Glomerular endothelial cell (primary cell): ENCODE measurements at regions not wholly inside any gene's neighbourhood (a gene's known extent, or its start where the extent isn't known, plus 50 kb on each side); places are given as distances from the start of the nearest gene placed in this dataset.

Experiments
- DNase-seq: peaks from one replicate; pipeline ENCODE4 v3.0.0-alpha.2; 2011; ENCODE audit warnings: low read depth, low spot score; ENCODE audit errors: extremely low read depth

GRCh38 chr4:59831746-59832145 is 1368.4 kb upstream of the ADGRL3 start:
- DNase-seq = no peak

DNA sequence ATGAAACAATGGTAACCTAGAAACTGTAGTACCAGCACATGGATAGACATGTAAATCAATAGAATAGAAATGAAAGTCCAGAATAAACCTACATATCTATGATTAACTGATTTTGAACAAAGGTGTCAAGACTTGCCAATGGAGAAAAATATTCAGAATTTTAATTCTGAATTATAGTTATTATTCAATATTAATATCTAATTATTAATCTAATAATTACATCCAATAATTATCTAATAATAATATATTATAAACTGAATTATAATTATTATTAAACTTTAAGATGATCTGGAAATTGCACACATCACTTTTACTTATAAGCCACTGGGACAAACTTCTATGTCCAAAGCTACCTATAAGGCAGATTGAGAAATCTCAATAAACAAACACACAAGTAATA is 1365.2 kb upstream of the ADGRL3 start:
- DNase-seq = no peak

GRCh38 chr4:59837751-59838150 is 1362.4 kb upstream of the ADGRL3 start:
- DNase-seq = no peak

DNA sequence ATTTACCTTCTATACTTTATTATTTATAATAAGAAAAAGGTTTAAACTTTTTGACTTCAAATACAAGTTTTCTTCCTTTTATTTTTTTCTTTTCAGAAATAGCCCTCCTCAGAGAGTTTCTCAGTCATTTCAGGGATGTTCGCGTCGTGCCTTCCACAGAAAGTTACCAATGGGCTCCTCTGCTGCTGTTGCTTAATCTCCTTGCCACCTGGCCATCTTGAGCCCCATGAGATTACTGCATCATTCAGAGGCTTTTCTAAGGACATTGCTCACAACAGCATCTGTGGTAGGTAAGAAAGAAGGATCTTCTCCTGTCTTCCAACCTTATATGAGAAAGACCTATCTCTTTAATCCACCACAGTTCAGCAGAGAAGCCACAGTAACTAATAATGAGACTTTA is 1361.9 kb upstream of the ADGRL3 start:
- no peak for DNase-seq

DNA sequence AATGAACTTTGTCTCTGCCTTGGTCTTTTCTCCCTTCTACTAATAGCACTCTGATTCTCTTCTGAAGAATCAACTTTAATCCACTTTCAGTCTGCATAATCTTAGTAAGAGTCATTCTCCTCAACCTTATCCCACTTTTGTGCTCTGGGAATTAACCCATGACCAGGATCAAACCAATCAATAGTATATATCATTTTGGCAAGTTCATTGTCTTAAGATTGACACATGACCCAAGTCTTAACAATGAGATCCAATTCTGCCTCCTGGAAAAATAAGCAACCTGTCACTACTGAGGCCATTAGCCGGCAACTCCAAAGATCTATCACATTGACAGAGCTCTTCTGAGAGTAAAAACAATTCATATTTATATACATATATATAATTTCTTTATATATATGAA is 1358.4 kb upstream of the ADGRL3 start:
- no peak for DNase-seq

DNA sequence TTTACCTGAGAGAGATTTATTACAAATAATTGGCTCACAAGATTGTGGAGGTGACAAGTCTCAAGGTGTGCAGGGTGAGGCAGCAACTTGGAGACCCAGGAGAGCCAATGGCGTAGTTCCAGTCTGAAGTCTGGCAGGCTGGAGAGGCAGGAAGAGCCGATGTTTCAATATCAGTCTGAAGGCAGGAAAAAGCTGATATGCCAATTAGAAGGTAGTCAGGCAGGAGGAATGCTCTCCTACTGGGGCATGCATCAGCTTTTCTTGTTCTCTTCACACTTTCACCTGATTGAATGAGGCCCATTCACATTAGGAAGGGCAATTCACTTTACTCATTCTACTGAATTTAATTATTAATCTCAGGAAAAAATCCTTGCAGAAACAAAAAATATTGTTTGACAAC is 1351.7 kb upstream of the ADGRL3 start:
- no peak for DNase-seq

DNA sequence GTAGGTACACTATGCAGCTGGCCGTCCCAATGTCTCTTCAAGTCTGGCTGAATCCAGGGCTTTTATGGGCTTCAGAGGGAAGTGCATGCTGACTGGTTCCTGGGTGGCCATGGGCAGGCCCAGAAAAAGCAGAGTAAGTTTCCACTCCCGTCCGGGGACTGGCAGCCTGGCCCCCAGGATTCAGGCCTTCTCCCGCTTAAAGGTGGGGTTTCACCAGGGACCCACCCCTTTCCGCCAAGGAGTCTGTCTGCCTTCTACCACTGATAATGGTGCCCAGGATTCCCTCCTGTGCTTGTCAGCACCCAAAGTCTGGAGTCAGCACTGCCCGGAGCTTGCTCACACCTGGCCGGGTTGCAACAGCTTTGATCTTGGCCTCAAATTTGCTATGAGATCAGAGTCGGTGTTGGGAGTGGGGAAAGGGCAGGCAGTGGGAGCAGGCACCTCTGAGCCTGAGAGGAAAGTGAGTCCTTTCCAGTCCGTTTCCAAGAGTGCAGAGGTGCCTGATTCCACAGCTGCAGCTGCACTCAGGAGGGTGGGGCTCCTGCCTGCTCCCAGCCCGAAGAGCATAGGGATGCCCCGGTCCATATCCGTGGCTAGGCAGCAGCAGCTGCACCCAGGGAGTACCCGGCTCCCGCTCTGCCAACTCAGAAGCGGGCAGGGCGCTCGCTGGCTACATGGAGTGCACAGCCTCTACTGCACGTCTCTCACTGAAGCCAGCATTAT is 1344.3 kb upstream of the ADGRL3 start:
- DNase-seq = no peak

DNA sequence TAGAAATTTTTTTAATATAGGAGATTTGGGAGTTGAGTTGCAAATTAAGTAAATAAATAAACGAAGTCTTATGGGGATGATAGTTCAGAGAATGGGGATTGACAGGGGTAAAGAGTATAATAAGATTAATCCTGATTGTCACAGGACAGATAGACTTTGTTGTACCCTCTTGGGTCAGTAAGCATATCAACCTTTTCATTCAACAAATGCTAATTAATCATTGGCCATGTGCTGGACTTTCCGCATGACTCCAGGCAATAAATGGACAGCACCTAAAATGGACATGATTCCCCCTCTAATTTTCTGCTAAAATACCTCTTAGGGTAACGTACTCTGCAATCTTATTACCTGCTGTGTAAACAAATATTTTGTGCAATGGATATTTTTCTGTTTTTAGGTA is 1331.1 kb upstream of the ADGRL3 start:
- DNase-seq = no peak

DNA sequence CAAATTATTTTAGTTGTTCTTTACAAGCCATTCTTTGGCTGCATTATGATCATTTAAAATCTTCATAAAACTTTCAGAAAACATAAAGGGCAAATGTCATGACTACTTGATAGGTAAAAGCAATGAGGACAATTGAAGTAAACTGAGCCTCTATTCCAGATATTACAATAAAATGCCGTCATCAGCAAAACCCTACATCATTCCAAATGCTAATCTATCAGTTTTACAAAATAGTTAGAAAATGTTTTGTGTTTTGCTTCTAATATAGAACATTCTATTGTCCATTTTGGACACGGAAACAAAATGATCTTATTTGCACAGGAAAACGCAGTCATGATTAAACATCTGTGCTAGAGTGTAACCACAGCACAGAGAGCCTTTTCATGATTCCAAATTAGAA is 1330.6 kb upstream of the ADGRL3 start:
- no peak for DNase-seq

DNA sequence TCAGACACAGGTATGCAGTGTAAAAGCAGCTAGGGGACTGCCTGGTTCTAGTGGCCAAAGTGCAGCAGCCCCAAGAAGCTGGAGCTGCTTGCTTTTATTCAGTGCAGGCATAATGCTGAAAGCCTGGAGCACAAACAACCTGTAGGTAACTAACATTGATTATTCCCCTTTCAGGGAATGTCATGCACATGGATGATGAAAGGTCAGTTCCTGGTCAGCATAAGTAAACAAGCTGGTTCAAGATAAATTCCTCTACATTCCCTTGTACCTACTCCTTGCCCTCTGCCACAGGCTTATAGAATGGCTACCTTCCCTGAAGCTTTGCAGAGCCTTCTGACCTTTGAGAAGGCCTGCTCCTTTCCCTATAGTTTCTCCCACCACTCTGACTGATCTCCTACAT is 1318.5 kb upstream of the ADGRL3 start:
- DNase-seq = no peak

- DNase-seq = no peak
Observed at GRCh38 chr4:59904331-59904730, 1295.8 kb upstream of the ADGRL3 start.

GRCh38 chr4:59920416-59920815 is 1279.7 kb upstream of the ADGRL3 start:
- DNase-seq = no peak

DNA sequence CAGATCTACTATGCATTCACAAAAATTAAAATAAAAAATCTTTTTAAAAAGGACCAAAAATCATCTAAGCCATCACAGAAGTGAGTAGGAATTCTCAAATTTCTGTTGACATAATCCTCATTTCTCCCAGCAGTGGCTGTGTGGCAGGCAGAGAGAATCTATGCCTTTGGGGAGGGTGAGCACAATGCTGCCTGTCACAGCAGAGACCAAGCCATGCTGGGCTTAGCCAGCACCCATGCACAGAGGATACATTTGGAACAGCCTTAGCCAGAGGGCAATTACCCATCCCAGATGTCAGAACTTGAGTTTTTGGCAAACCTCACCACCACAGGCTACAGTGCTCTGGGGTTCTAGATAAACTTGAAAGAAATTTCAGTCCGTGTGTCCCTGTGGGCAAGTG is 1274.8 kb upstream of the ADGRL3 start:
- no peak for DNase-seq

DNA sequence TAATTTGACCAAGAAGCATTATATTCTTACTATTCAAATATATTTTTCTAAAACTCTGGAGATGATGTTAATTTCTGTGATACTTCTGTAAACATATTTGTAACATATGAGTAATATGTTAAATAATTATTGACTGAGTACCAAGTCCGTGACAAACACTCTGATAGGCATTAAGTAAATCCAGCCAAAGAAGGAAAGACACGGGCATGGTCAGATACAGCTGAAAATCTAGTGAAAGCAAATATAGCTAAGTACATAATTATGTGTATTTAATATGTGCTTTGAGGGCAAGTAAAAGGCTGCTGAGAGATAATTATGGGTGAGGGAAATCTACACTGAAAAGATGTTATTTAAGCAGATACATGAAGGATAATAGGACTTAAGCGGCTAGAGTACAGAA is 1263.6 kb upstream of the ADGRL3 start:
- no peak for DNase-seq

GRCh38 chr4:59938166-59938565 is 1262.0 kb upstream of the ADGRL3 start:
- no peak for DNase-seq

- no peak for DNase-seq
Observed at GRCh38 chr4:59945277-59945676, 1254.8 kb upstream of the ADGRL3 start.

GRCh38 chr4:59945716-59946115 is 1254.4 kb upstream of the ADGRL3 start:
- no peak for DNase-seq

- DNase-seq = no peak
Observed at GRCh38 chr4:59956366-59956765, 1243.8 kb upstream of the ADGRL3 start.

DNA sequence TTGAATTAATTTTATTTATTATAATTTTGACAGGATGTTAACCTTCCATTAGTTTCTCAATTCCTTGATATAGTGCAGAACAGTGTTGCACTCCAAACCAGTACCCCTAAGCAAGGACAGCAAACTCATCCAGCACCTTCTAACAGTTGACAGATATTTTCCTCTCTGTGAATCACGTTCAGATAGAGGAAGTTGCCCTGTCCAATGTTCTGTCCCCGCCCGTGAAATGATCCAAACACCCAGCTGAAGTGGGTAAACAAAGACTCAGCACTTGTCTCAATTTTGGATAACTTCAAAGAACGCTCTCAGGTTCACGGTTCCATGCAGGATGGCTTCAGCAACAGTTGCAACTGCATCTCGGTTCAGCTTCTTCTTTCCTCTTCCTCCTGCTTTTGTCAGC is 1240.0 kb upstream of the ADGRL3 start:
- DNase-seq = no peak

DNA sequence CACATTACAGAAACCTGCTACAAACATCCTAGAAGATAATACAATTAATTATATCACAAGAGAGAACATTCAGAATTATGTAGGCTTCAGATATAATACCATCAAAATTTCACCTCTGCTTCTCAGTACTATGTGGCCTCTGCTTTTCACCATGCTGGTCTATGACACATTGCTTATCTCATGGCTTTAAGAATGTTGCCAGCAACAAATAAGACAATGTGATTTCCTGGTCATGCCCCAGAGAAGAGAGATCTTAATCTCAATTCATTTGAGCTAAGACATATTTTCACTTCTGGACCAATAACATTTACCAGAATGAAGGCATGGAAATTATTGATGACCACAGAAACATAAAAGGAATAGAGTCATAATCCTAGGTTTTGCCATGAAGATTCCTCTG is 1233.4 kb upstream of the ADGRL3 start:
- no peak for DNase-seq

DNA sequence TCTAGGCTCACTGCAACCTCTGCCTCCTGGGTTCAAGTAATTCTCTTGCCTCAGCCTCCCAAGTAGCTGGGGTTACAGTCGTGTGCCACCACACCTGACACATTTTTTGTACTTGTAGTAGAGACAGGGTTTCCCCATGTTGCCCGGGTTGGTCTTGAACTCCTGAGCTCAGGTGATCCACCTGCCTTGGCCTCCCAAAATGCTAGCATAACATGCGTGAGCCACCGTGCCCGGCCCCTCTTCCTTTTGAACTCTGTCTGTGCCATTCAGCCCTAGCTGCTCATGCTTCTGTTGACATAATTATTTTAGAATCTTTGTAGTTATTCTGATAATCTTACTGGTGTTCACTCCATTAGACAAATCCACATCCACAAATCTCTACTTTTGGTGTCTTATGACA is 1231.3 kb upstream of the ADGRL3 start:
- DNase-seq = no peak

GRCh38 chr4:59969909-59970308 is 1230.2 kb upstream of the ADGRL3 start:
- DNase-seq = no peak

GRCh38 chr4:59971952-59972351 is 1228.2 kb upstream of the ADGRL3 start:
- DNase-seq = no peak
